T-cell (primary cell): ENCODE measurements at regions not wholly inside any gene's neighbourhood (a gene's known extent, or its start where the extent isn't known, plus 50 kb on each side); places are given as distances from the start of the nearest gene placed in this dataset.
"Not testable (repeated sequence)": the region's sequence is repeated elsewhere in the genome, so short reads cannot be mapped to it uniquely, and the experiment has no call there.

ENCODE experiments used
- ATAC-seq, 4 experiments: fragments of 200-7000 bp in 3 of 4; fragments of 150-1000 bp in 1 of 4; cut with Tn5 transposase; replicated peaks in 1 of 4; 1 replicate in 3 of 4; 2 replicates in 1 of 4; pipeline ENCODE4 v1.10.0; 2021; ENCODE audit warnings: moderate library complexity in 3 of 4, mild to moderate bottlenecking in 2 of 4, moderate number of reproducible peaks in 1 of 4
- CTCF ChIA-PET, 2 donors: fragments of 300-600 bp; sonication (Branson Sonifier 250); formaldehyde crosslinking; loops; one replicate each; lab custom pipeline; 2022; ENCODE audit warnings: antibody characterized with exemption in 2 of 2; lab: Charles Lee
- POLR2A ChIA-PET, 2 donors: fragments of 300-600 bp; sonication (Branson Sonifier 250); formaldehyde crosslinking; loops; one replicate each; lab custom pipeline; 2022; ENCODE audit warnings: antibody characterized with exemption in 2 of 2; lab: Charles Lee
- DNase-seq, 35 experiments: peaks; one replicate each; pipeline versions ENCODE4 v3.0.0 to v3.0.0-alpha.2; 2013 to 2023
- H3K27ac ChIP-seq: one replicate; pipeline ENCODE4 v1.5.1; 2013; ENCODE audit warnings: low read length
- H3K27me3 ChIP-seq, 2 experiments: replicated peaks in 1 of 2; 1 replicate in 1 of 2; 2 replicates in 1 of 2; pipeline versions ENCODE4 v1.6.1 to v1.7.0; 2013; ENCODE audit warnings: low read length in 1 of 2, mixed read lengths in 1 of 2; ENCODE audit not compliant: control insufficient read depth in 2 of 2, insufficient read depth in 2 of 2; ENCODE audit errors: extremely low read depth in 1 of 2
- H3K36me3 ChIP-seq, 2 donors: 1 replicate in 1 of 2; 2 replicates in 1 of 2; pipeline versions ENCODE4 v1.6.1 to v1.7.0; 2013; ENCODE audit warnings: low read length in 1 of 2; ENCODE audit not compliant: control insufficient read depth in 2 of 2, insufficient read depth in 1 of 2; ENCODE audit errors: extremely low read depth in 1 of 2
- H3K4me1 ChIP-seq, 2 experiments: 1 replicate in 1 of 2; 2 replicates in 1 of 2; pipeline versions ENCODE4 v1.6.1 to v1.7.0; 2013; ENCODE audit warnings: low read length in 2 of 2, mixed read lengths in 1 of 2; ENCODE audit not compliant: insufficient read depth in 2 of 2, control insufficient read depth in 1 of 2; ENCODE audit errors: extremely low read depth in 1 of 2
- H3K4me3 ChIP-seq, 2 donors: 1 replicate in 1 of 2; 2 replicates in 1 of 2; pipeline versions ENCODE4 v1.5.1 to v1.7.0; 2013; ENCODE audit warnings: mild to moderate bottlenecking in 2 of 2, low read length in 1 of 2, moderate library complexity in 1 of 2; ENCODE audit not compliant: control insufficient read depth in 1 of 2; ENCODE audit errors: extremely low read depth in 1 of 2
- H3K9me3 ChIP-seq: 2 replicates; pipeline ENCODE4 v1.7.0; 2013
- H3K27ac Mint-ChIP-seq, 2 donors: one replicate each; pipeline ENCODE4 v1.8.0; 2020 to 2021; ENCODE audit warnings: mild to moderate bottlenecking in 2 of 2, mixed read lengths in 2 of 2
- H3K27me3 Mint-ChIP-seq, 2 donors: one replicate each; pipeline ENCODE4 v1.8.0; 2021 to 2022; ENCODE audit warnings: mixed read lengths in 2 of 2
- H3K36me3 Mint-ChIP-seq: one replicate; pipeline ENCODE4 v1.8.0; 2021; ENCODE audit warnings: mixed read lengths
- H3K4me1 Mint-ChIP-seq, 3 donors: one replicate each; pipeline ENCODE4 v1.8.0; 2020 to 2022; ENCODE audit warnings: mixed read lengths in 3 of 3, mild to moderate bottlenecking in 1 of 3
- H3K4me3 Mint-ChIP-seq, 3 donors: one replicate each; pipeline ENCODE4 v1.8.0; 2020 to 2022; ENCODE audit warnings: mild to moderate bottlenecking in 3 of 3, mixed read lengths in 3 of 3, moderate library complexity in 3 of 3
- H3K9me3 Mint-ChIP-seq, 3 donors: one replicate each; pipeline ENCODE4 v1.8.0; 2020 to 2022; ENCODE audit warnings: mixed read lengths in 3 of 3
- WGBS: methylation state at CpG from one replicate; pipeline ENCODE4 v1.1.5; 2013; ENCODE audit warnings: missing lambda C conversion rate; ENCODE audit not compliant: insufficient coverage; 5-methylcytosine and 5-hydroxymethylcytosine counted together

GRCh38 chr2:185290012-185290411 lies 448.6 kb upstream of the FSIP2 start:
- DNase-seq, H3K4me1 Mint-ChIP-seq, H3K36me3 ChIP-seq, ATAC-seq, H3K4me3 ChIP-seq, H3K4me3 Mint-ChIP-seq, H3K27ac Mint-ChIP-seq, H3K4me1 ChIP-seq, POLR2A ChIA-PET, H3K27me3 Mint-ChIP-seq, CTCF ChIA-PET, H3K9me3 ChIP-seq, H3K36me3 Mint-ChIP-seq, H3K27me3 ChIP-seq, H3K27ac ChIP-seq: not testable (repeated sequence)
- H3K9me3 Mint-ChIP-seq, result peaks cover 4 to 14% (median 5%) of the 10 kb centered on the region in 3 donors
- 83% methylated on average over 5 of the region's 6 CpGs for WGBS

GRCh38 chr2:185291035-185291647 lies 447.5 kb upstream of the FSIP2 start:
- no peaks in the 10 kb centered on the region for H3K27me3 Mint-ChIP-seq
- Histone ChIP-seq H3K27ac (no peak overlapping the region), H3K4me3 (no peak overlapping the region), H3K36me3 (no peaks in the 10 kb centered on the region), H3K9me3 (no peaks in the 10 kb centered on the region), H3K27me3 (no peaks in the 10 kb centered on the region), H3K4me1 (no peaks in the 10 kb centered on the region)
- DNase-seq, result peak in 4 of 35 experiments; percentile 0 to 14 (median 4)
- 47% methylated on average over 5 of the region's 7 CpGs for WGBS
- ATAC-seq, result no peak
- ChIA-PET CTCF (no interaction called here), POLR2A (no interaction called here)
- H3K4me1 Mint-ChIP-seq, result no peaks in the 10 kb centered on the region
- H3K36me3 Mint-ChIP-seq, result no peaks in the 10 kb centered on the region
- no peak overlapping the region for H3K4me3 Mint-ChIP-seq
- H3K9me3 Mint-ChIP-seq, result peaks cover 4 to 15% (median 5%) of the 10 kb centered on the region in 3 donors
- H3K27ac Mint-ChIP-seq, result no peak overlapping the region

GRCh38 chr2:185299867-185300266 lies 438.7 kb upstream of the FSIP2 start:
- WGBS, result 100% methylated on average over 2 of the region's 5 CpGs
- peaks cover 0 to 4% (median 3%) of the 10 kb centered on the region in 3 donors for H3K9me3 Mint-ChIP-seq
- no peaks in the 10 kb centered on the region for H3K27me3 ChIP-seq

GRCh38 chr2:185306119-185306518 lies 432.5 kb upstream of the FSIP2 start:
- no peak overlapping the region for H3K27ac ChIP-seq
- ChIA-PET CTCF (no interaction called here), POLR2A (no interaction called here)
- H3K9me3 ChIP-seq, result no peaks in the 10 kb centered on the region
- Mint-ChIP-seq H3K4me1 (no peaks in the 10 kb centered on the region), H3K9me3 (peaks cover 0 to 3% (median 0%) of the 10 kb centered on the region in 3 donors), H3K4me3 (no peak overlapping the region), H3K27ac (no peak overlapping the region), H3K27me3 (no peaks in the 10 kb centered on the region), H3K36me3 (no peaks in the 10 kb centered on the region)
- 20% methylated on average over 1 of the region's 1 CpG for WGBS
- ATAC-seq (no peak), DNase-seq (no peak)
- H3K4me1 ChIP-seq, result no peaks in the 10 kb centered on the region
- no peak overlapping the region for H3K4me3 ChIP-seq
- no peaks in the 10 kb centered on the region for H3K36me3 ChIP-seq
- no peaks in the 10 kb centered on the region for H3K27me3 ChIP-seq

More at GRCh38 chr2:185299867-185300266, 438.7 kb upstream of the FSIP2 start:
- no peak for DNase-seq
- ChIA-PET POLR2A (no interaction called here), CTCF (no interaction called here)
- no peak for ATAC-seq
- no peaks in the 10 kb centered on the region for H3K27me3 Mint-ChIP-seq
- no peaks in the 10 kb centered on the region for H3K4me1 ChIP-seq
- H3K4me3 ChIP-seq, result no peak overlapping the region
- H3K36me3 ChIP-seq, result no peaks in the 10 kb centered on the region
- H3K36me3 Mint-ChIP-seq, result no peaks in the 10 kb centered on the region
- H3K9me3 ChIP-seq, result no peaks in the 10 kb centered on the region
- no peaks in the 10 kb centered on the region for H3K4me1 Mint-ChIP-seq
- no peak overlapping the region for H3K4me3 Mint-ChIP-seq
- no peak overlapping the region for H3K27ac Mint-ChIP-seq
- H3K27ac ChIP-seq, result no peak overlapping the region

- Mint-ChIP-seq H3K4me1 (no peaks in the 10 kb centered on the region), H3K36me3 (no peaks in the 10 kb centered on the region), H3K27me3 (no peaks in the 10 kb centered on the region), H3K27ac (no peak overlapping the region), H3K4me3 (no peak overlapping the region), H3K9me3 (peaks cover 0 to 6% (median 6%) of the 10 kb centered on the region in 3 donors)
- H3K9me3 ChIP-seq, result no peaks in the 10 kb centered on the region
- no CpG with 5 or more reads among the region's 2 CpGs for WGBS
- H3K4me3 ChIP-seq, result no peak overlapping the region
- ChIA-PET CTCF (interaction anchor here in 1 of 2 donors (0.9 kb wide), 1 partner anchor 39 kb away, joined by 3 read pairs; no protein-coding TSS in a partner anchor), POLR2A (no interaction called here)
- no peak for DNase-seq
- no peaks in the 10 kb centered on the region for H3K36me3 ChIP-seq
- ATAC-seq, result no peak
- no peaks in the 10 kb centered on the region for H3K4me1 ChIP-seq
- no peak overlapping the region for H3K27ac ChIP-seq
- H3K27me3 ChIP-seq, result no peaks in the 10 kb centered on the region
These were observed 422.2 kb upstream of the FSIP2 start for GRCh38 chr2:185316383-185316782.

GRCh38 chr2:185318271-185318724 lies 420.3 kb upstream of the FSIP2 start:
- Mint-ChIP-seq H3K9me3 (peaks cover 0 to 6% (median 6%) of the 10 kb centered on the region in 3 donors), H3K36me3 (no peaks in the 10 kb centered on the region), H3K27me3 (no peaks in the 10 kb centered on the region), H3K4me1 (no peaks in the 10 kb centered on the region), H3K4me3 (no peak overlapping the region), H3K27ac (no peak overlapping the region)
- no peak overlapping the region for H3K27ac ChIP-seq
- DNase-seq (no peak), ATAC-seq (no peak)
- WGBS, result no CpG with 5 or more reads among the region's 2 CpGs
- H3K4me3 ChIP-seq, result no peak overlapping the region
- no peaks in the 10 kb centered on the region for H3K36me3 ChIP-seq
- no peaks in the 10 kb centered on the region for H3K9me3 ChIP-seq
- H3K27me3 ChIP-seq, result no peaks in the 10 kb centered on the region
- H3K4me1 ChIP-seq, result no peaks in the 10 kb centered on the region
- ChIA-PET CTCF (no interaction called here), POLR2A (no interaction called here)
